T-helper 2 cell treated with Interferon-gamma antibody and Interleukin-4, amounts not matched to agents 5 μg/mL and 100 μg/mL, for 36 hours (primary cell): ENCODE measurements at regions not wholly inside any gene's neighbourhood (a gene's known extent, or its start where the extent isn't known, plus 50 kb on each side); places are given as distances from the start of the nearest gene placed in this dataset.
"Not testable (repeated sequence)": the region's sequence is repeated elsewhere in the genome, so short reads cannot be mapped to it uniquely, and the experiment has no call there.

ENCODE experiments used
- DNase-seq: peaks from one replicate; pipeline ENCODE4 v3.0.0; 2021; ENCODE audit warnings: low spot score
- H3K27ac Mint-ChIP-seq: one replicate; pipeline ENCODE4 v1.8.0; 2021; ENCODE audit warnings: mild to moderate bottlenecking, mixed read lengths
- H3K27me3 Mint-ChIP-seq: one replicate; pipeline ENCODE4 v1.8.0; 2021; ENCODE audit warnings: low read depth, mixed read lengths
- H3K36me3 Mint-ChIP-seq: one replicate; pipeline ENCODE4 v1.8.0; 2021; ENCODE audit warnings: low read depth, mixed read lengths
- H3K4me1 Mint-ChIP-seq: one replicate; pipeline ENCODE4 v1.8.0; 2021; ENCODE audit warnings: low read depth, mixed read lengths
- H3K4me3 Mint-ChIP-seq: one replicate; pipeline ENCODE4 v1.8.0; 2022; ENCODE audit warnings: mild to moderate bottlenecking, moderate library complexity, mixed read lengths
- H3K9me3 Mint-ChIP-seq: one replicate; pipeline ENCODE4 v1.8.0; 2021; ENCODE audit warnings: mixed read lengths

- Mint-ChIP-seq H3K27me3 (peaks cover 4% of the 10 kb centered on the region), H3K36me3 (no peaks in the 10 kb centered on the region), H3K4me3 (no peak overlapping the region), H3K27ac (no peak overlapping the region), H3K4me1 (no peaks in the 10 kb centered on the region), H3K9me3 (no peaks in the 10 kb centered on the region)
- no peak for DNase-seq
Observed at GRCh38 chr5:82470185-82470994, 192.2 kb upstream of the RPS23 start.

GRCh38 chr5:82466986-82467561, 188.9 kb upstream of the RPS23 start:
- H3K9me3 Mint-ChIP-seq, result no peaks in the 10 kb centered on the region
- no peaks in the 10 kb centered on the region for H3K4me1 Mint-ChIP-seq
- H3K27ac Mint-ChIP-seq, result no peak overlapping the region
- H3K4me3 Mint-ChIP-seq, result no peak overlapping the region
- H3K27me3 Mint-ChIP-seq, result no peaks in the 10 kb centered on the region
- DNase-seq, result no peak
- H3K36me3 Mint-ChIP-seq, result no peaks in the 10 kb centered on the region

- Mint-ChIP-seq H3K27me3 (no peaks in the 10 kb centered on the region), H3K27ac (no peak overlapping the region), H3K4me1 (no peaks in the 10 kb centered on the region), H3K4me3 (no peak overlapping the region), H3K9me3 (no peaks in the 10 kb centered on the region), H3K36me3 (no peaks in the 10 kb centered on the region)
- DNase-seq, result no peak
Observed at GRCh38 chr5:82465235-82465634, 187.1 kb upstream of the RPS23 start.

DNA sequence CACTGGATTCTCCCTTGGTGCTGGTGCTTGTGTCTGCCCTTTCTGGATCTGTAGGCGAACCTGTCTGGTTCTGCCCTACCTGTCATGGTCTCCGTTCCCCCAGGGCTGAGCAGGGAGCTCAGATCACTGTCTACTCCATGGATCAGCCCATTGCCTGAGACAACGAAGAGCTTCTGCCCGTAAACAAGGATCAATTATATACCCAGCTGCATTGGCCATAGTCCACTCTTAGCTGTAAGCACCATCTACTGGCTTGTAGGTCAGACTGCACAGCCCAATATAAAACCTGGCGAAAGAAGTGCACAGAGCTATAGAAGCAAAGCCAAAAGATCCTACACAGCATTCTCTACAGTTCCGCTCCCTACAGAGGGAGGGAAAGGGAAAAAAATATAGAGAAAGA, 181.5 kb upstream of the RPS23 start:
- Mint-ChIP-seq H3K4me1 (no peaks in the 10 kb centered on the region), H3K4me3 (no peak overlapping the region), H3K27ac (no peak overlapping the region), H3K27me3 (no peaks in the 10 kb centered on the region), H3K36me3 (no peaks in the 10 kb centered on the region), H3K9me3 (peaks cover 7% of the 10 kb centered on the region)
- no peak for DNase-seq

GRCh38 chr5:82455317-82455716, 177.2 kb upstream of the RPS23 start:
- not testable (repeated sequence) for H3K4me1 Mint-ChIP-seq, H3K36me3 Mint-ChIP-seq, H3K4me3 Mint-ChIP-seq, H3K27ac Mint-ChIP-seq, DNase-seq, H3K27me3 Mint-ChIP-seq
- peaks cover 12% of the 10 kb centered on the region for H3K9me3 Mint-ChIP-seq

GRCh38 chr5:82448374-82448773, 170.2 kb upstream of the RPS23 start:
- Mint-ChIP-seq H3K36me3 (no peaks in the 10 kb centered on the region), H3K27me3 (peaks cover 2% of the 10 kb centered on the region), H3K27ac (no peak overlapping the region), H3K9me3 (peaks cover 4% of the 10 kb centered on the region), H3K4me3 (no peak overlapping the region), H3K4me1 (no peaks in the 10 kb centered on the region)
- no peak for DNase-seq

- H3K27me3 Mint-ChIP-seq, result peaks cover 2% of the 10 kb centered on the region
- DNase-seq, result no peak
- no peaks in the 10 kb centered on the region for H3K4me1 Mint-ChIP-seq
- H3K36me3 Mint-ChIP-seq, result no peaks in the 10 kb centered on the region
- H3K4me3 Mint-ChIP-seq, result no peak overlapping the region
- peaks cover 4% of the 10 kb centered on the region for H3K9me3 Mint-ChIP-seq
- H3K27ac Mint-ChIP-seq, result no peak overlapping the region
Observed at GRCh38 chr5:82447913-82448312, 169.8 kb upstream of the RPS23 start.

DNA sequence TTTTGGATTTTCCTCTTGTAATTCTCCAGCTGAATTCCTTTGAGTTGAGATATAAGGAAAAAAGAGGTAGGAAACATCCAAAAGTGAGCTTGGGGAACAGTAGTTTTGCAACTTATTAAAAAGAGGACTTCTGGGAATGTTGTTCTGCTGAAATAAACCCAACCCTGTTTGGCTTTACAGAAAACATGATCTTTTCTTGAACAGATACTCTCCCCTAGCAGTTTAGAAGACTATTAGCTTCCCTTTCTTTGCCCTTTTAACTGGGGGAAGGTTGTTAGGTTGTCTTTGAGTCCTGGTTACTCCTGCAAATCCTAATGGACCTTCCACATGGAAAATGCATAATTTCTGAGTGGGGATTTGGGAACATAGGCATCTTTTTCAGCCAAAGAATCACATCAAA, 168.7 kb upstream of the RPS23 start:
- H3K36me3 Mint-ChIP-seq, result no peaks in the 10 kb centered on the region
- H3K9me3 Mint-ChIP-seq, result no peaks in the 10 kb centered on the region
- no peak overlapping the region for H3K27ac Mint-ChIP-seq
- DNase-seq, result no peak
- no peak overlapping the region for H3K4me3 Mint-ChIP-seq
- no peaks in the 10 kb centered on the region for H3K4me1 Mint-ChIP-seq
- peaks cover 2% of the 10 kb centered on the region for H3K27me3 Mint-ChIP-seq

DNA sequence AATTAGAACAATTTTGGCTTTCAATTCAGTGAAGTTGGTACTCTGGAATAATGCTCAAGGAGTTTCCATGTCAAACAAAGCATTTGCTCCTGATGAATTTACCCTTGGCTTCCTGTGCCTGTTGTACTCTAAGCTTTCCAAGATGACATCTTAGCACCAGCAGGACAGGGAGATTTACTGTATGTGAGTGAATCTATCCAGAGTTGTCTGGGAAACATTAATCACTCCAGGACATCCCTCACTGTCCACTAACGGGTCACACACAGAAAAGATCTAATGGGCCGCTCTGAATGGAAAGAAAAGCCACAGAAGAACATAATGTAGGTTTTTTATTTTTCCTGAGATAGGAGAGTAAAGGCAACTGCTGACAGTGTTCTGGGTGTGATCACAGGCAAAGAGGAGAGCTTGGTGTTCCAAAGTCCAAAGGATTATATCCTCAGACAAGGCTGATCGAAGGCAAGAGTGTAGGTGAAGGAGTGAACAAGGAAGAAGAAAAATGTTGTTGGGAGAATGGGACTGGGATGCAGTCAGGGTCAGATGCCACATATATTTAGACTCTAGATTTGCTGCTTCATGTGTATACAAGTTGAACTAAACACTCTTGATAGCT, 167.7 kb upstream of the RPS23 start:
- no peaks in the 10 kb centered on the region for H3K36me3 Mint-ChIP-seq
- H3K4me3 Mint-ChIP-seq, result no peak overlapping the region
- H3K9me3 Mint-ChIP-seq, result no peaks in the 10 kb centered on the region
- H3K27me3 Mint-ChIP-seq, result peaks cover 2% of the 10 kb centered on the region
- H3K4me1 Mint-ChIP-seq, result no peaks in the 10 kb centered on the region
- no peak for DNase-seq
- H3K27ac Mint-ChIP-seq, result no peak overlapping the region

DNA sequence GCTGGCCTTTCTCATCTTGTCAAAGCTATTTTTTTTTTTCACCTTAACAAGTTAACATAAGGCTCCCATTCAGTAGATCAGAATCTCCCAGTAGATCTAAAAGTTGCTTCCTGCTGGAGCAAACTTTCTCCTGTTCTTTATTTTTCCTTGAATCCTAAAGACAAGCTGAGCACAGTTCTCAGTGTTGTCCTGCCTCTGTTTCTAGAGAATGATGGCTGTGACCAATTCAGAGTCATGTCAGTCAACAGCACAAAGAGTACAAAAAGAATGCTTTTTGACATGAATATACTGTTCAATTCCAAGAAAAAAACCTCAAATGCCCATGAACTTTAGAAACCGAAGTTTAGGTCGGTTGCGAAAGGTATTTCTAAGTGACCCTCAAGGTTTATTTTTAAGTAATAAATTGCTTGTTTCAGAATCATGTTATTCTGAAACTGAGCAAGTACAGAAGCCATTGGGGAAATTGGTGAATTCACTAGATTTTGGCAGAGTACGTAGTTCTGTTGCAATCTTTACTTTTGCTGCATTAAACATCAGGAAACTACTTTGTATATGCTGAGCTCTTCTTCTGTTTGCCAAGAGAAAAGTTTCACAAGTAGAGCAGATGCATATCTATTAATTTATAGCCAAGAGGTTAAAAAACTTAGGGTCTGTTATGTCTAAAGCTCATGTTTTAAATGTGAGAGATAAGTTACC, 161.7 kb upstream of the RPS23 start:
- Mint-ChIP-seq H3K27ac (no peak overlapping the region), H3K4me3 (no peak overlapping the region), H3K4me1 (no peaks in the 10 kb centered on the region), H3K9me3 (no peaks in the 10 kb centered on the region), H3K36me3 (no peaks in the 10 kb centered on the region), H3K27me3 (no peaks in the 10 kb centered on the region)
- no peak for DNase-seq

DNA sequence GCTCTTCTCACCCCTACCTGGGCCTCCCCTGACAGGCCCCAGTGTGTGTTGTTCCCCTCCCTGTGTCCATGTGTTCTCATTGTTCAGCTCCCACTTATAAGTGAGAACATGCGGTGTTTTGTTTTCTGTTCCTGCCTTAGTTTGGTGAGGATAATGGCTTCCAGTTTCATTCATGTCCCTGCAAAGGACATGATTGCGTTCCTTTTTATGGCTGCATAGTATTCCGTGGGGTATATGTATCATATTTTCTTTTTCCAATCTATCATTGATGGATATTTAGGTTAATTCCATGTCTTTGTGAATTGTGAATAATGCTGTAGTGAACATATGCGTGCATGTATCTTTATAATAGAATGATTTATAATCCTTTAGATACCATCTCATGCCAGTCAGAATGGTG, 159.4 kb upstream of the RPS23 start:
- H3K4me3 Mint-ChIP-seq, DNase-seq, H3K27me3 Mint-ChIP-seq, H3K27ac Mint-ChIP-seq, H3K36me3 Mint-ChIP-seq, H3K4me1 Mint-ChIP-seq, H3K9me3 Mint-ChIP-seq: not testable (repeated sequence)

GRCh38 chr5:82436291-82436690, 158.1 kb upstream of the RPS23 start:
- Mint-ChIP-seq H3K4me3 (no peak overlapping the region), H3K9me3 (no peaks in the 10 kb centered on the region), H3K27ac (no peak overlapping the region), H3K27me3 (no peaks in the 10 kb centered on the region), H3K36me3 (no peaks in the 10 kb centered on the region), H3K4me1 (no peaks in the 10 kb centered on the region)
- no peak for DNase-seq

DNA sequence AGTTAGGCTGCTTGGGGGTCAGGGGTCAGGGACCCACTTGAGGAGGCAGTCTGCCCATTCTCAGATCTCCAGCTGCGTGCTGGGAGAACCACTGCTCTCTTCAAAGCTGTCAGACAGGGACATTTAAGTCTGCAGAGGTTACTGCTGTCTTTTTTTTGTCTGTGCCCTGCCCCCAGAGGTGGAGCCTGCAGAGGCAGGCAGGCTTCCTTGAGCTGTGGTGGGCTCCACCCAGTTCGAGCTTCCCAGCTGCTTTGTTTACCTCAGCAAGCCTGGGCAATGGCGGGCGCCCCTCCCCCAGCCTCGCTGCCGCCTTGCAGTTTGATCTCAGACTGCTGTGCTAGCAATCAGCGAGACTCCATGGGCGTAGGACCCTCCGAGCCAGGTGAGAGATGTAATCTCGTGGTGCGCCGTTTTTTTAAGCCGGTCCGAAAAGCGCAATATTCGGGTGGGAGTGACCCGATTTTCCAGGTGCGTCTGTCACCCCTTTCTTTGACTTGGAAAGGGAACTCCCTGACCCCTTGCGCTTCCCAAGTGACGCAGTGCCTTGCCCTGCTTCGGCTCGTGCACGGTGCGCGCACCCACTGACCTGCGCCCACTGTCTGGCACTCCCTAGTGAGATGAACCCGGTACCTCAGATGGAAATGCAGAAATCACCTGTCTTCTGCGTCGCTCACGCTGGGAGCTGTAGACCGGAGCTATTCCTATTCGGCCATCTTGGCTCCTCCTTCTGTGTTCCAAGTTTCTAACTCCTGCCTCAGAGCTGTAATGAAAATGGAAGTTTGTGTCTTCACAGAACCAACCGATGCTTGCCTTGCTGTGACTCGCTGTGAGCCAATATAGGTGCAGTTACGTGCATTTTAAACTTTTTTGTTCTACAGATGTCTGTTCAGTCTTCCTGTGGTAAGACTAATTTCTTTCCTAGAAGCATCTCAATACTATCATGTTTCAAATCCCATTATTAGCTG, 156.8 kb upstream of the RPS23 start:
- H3K9me3 Mint-ChIP-seq, H3K27me3 Mint-ChIP-seq, DNase-seq, H3K27ac Mint-ChIP-seq, H3K4me1 Mint-ChIP-seq, H3K36me3 Mint-ChIP-seq, H3K4me3 Mint-ChIP-seq: not testable (repeated sequence)
